Gastroesophageal sphincter (tissue), 4 donors: ENCODE measurements at regions not wholly inside any gene's neighbourhood (a gene's known extent, or its start where the extent isn't known, plus 50 kb on each side); places are given as distances from the start of the nearest gene placed in this dataset.

Experiments used
- ATAC-seq: fragments of 150-250 bp; one replicate; pipeline ENCODE4 v1.9.1; 2016; ENCODE audit warnings: mild to moderate bottlenecking, moderate library complexity
- H3K27ac ChIP-seq, 4 donors: fragments of 200-600 bp; sonication (generic) in 3 of 4; 1 replicate in 3 of 4; 2 replicates in 1 of 4; pipeline ENCODE4 v1.5.1; 2016 to 2019
- H3K27me3 ChIP-seq: fragments of 200-600 bp; sonication (generic); one replicate; pipeline ENCODE4 v1.5.1; 2019
- H3K36me3 ChIP-seq, 2 donors: fragments of 200-600 bp; sonication (generic); one replicate each; pipeline ENCODE4 v1.5.1; 2019; ENCODE audit warnings: control low read depth in 1 of 2
- H3K4me1 ChIP-seq, 3 donors: fragments of 200-600 bp; sonication (generic); 1 replicate in 2 of 3; 2 replicates in 1 of 3; pipeline ENCODE4 v1.5.1; 2016 to 2019; ENCODE audit warnings: control low read depth in 2 of 3
- H3K4me3 ChIP-seq, 2 donors: fragments of 200-600 bp; sonication (generic); one replicate each; pipeline ENCODE4 v1.5.1; 2019; ENCODE audit warnings: mild to moderate bottlenecking in 1 of 2, moderate library complexity in 1 of 2
- H3K9me3 ChIP-seq, 3 donors: fragments of 200-600 bp; sonication (generic); one replicate each; pipeline ENCODE4 v1.5.1; 2017 to 2019; ENCODE audit warnings: control low read depth in 2 of 3
- EP300 ChIP-seq: sonication (generic); formaldehyde crosslinking; IDR thresholded peaks from one replicate; pipeline ENCODE4 v1.6.1; 2017; ENCODE audit warnings: antibody characterized with exemption, mild to moderate bottlenecking
- POLR2A ChIP-seq, 2 donors: fragments of 450-650 bp; IDR thresholded peaks; one replicate each; pipeline ENCODE4 v1.6.1; 2017; ENCODE audit warnings: antibody characterized with exemption in 2 of 2, mild to moderate bottlenecking in 2 of 2, moderate library complexity in 1 of 2
- POLR2AphosphoS5 ChIP-seq: sonication (generic); formaldehyde crosslinking; IDR thresholded peaks from one replicate; pipeline ENCODE4 v1.6.1; 2017; ENCODE audit warnings: antibody characterized with exemption
- WGBS, 2 donors: methylation state at CpG; one replicate each; pipeline ENCODE4 v1.1.5; 2018; ENCODE audit warnings: low coverage in 1 of 2; 5-methylcytosine and 5-hydroxymethylcytosine counted together
- TF ChIP-seq, protein P1 (sequence below), 4 experiments: fragments of 200-600 bp in 2 of 4; fragments of 450-650 bp in 2 of 4; sonication (generic) in 1 of 4; IDR thresholded peaks; one replicate each; pipeline ENCODE4 v1.5.1; 2017 to 2019; ENCODE audit warnings: antibody characterized with exemption in 4 of 4, mild to moderate bottlenecking in 2 of 4, moderate library complexity in 2 of 4

DNA sequence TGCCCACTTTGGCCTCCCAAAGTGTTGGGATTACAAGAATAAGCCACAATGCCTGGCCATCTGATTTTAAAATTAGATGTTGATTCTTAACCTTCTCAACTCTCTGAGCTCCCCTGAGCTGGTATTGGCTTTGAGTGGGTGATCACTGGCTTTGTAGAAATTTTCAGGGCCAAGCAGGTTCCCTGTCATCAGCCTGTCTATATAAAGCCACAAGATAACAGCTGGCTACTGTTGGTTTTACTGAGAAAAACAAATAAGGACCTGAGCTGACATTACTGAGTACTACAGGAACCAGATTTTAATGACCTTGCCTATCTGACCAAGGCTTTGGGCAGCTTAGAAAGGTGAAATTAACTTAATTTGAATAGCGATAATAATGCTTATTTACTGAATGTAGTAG, 153.6 kb downstream of the MSX2 start:
- Histone ChIP-seq H3K9me3 (peaks cover 0 to 5% (median 0%) of the 10 kb centered on the region in 3 donors), H3K4me1 (no peaks in the 10 kb centered on the region), H3K4me3 (no peak overlapping the region), H3K36me3 (no peaks in the 10 kb centered on the region), H3K27ac (no peak overlapping the region), H3K27me3 (peaks cover under 1% of the 10 kb centered on the region)
- 100% methylated on average over 1 of the region's 1 CpG for WGBS, 2 donors
- TF ChIP-seq EP300 (no peak), POLR2AphosphoS5 (no peak), POLR2A (IDR thresholded peaks at IDR 0.05) (no peak)
- TF ChIP-seq, protein P1, sequence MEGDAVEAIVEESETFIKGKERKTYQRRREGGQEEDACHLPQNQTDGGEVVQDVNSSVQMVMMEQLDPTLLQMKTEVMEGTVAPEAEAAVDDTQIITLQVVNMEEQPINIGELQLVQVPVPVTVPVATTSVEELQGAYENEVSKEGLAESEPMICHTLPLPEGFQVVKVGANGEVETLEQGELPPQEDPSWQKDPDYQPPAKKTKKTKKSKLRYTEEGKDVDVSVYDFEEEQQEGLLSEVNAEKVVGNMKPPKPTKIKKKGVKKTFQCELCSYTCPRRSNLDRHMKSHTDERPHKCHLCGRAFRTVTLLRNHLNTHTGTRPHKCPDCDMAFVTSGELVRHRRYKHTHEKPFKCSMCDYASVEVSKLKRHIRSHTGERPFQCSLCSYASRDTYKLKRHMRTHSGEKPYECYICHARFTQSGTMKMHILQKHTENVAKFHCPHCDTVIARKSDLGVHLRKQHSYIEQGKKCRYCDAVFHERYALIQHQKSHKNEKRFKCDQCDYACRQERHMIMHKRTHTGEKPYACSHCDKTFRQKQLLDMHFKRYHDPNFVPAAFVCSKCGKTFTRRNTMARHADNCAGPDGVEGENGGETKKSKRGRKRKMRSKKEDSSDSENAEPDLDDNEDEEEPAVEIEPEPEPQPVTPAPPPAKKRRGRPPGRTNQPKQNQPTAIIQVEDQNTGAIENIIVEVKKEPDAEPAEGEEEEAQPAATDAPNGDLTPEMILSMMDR (IDR thresholded peaks at IDR 0.05) = no peak
- no peak for ATAC-seq

DNA sequence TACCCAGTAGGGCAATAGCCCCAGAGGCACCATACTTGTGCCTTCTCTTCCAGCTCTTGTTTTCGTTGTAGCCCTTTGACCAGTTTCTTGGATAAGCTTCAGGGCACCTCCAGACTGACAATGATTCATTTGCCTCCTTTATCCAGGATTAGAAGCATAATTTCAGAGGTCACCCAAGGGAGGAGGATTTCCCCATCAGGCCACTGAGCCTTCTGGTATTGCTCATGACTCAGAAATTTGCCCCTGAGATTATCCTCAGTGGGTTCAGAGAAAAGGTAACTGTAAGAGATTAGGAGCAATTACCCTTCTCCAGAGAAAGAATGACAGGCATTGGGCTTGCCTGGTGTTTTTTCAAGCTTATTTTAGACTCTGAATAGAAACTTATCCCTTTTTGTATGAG, 147.9 kb downstream of the MSX2 start:
- no peak for ATAC-seq
- Histone ChIP-seq H3K36me3 (no peaks in the 10 kb centered on the region), H3K4me1 (no peaks in the 10 kb centered on the region), H3K4me3 (no peak overlapping the region), H3K9me3 (no peaks in the 10 kb centered on the region), H3K27me3 (peaks cover 13% of the 10 kb centered on the region), H3K27ac (no peak overlapping the region)
- 18 to 40% methylated on average over 1 of the region's 1 CpG for WGBS, 2 donors
- TF ChIP-seq POLR2AphosphoS5 (no peak), EP300 (no peak), POLR2A (IDR thresholded peaks at IDR 0.05) (no peak)
- TF ChIP-seq, protein P1 (IDR thresholded peaks at IDR 0.05) = no peak

DNA sequence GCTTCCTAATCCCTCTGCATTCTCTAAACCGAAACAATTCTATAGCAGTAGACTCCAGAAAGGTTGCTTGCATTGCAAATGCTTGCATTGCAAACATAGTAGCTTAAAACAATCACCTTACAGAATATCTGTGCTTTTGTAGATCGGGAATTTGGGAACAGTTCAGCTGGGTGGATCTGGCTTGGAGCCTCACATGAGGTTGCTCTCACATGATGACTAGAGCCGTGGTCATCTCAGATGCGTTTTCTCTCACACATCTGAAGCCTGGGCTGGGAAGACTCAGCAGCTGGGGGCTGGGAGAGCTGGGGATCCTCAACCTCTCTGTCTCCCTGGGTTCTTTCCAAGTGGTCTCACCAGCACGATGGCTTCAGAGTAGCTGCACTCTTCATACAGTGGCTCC, 127.8 kb downstream of the MSX2 start:
- Histone ChIP-seq H3K27me3 (no peaks in the 10 kb centered on the region), H3K4me3 (no peak overlapping the region), H3K36me3 (no peaks in the 10 kb centered on the region), H3K9me3 (no peaks in the 10 kb centered on the region), H3K4me1 (no peaks in the 10 kb centered on the region), H3K27ac (no peak overlapping the region)
- 75 to 82% methylated on average over 1 to 2 of the region's 5 CpGs for WGBS, 2 donors
- no peak for ATAC-seq
- TF ChIP-seq POLR2A (IDR thresholded peaks at IDR 0.05) = no peak
- no peak for TF ChIP-seq POLR2AphosphoS5
- TF ChIP-seq EP300 = no peak
- TF ChIP-seq, protein P1 (IDR thresholded peaks at IDR 0.05) = no peak

GRCh38 chr5:174850565-174851169, 126.3 kb downstream of the MSX2 start:
- no peak for ATAC-seq
- Histone ChIP-seq H3K4me1 (peaks cover 0 to 9% (median 0%) of the 10 kb centered on the region in 3 donors), H3K9me3 (no peaks in the 10 kb centered on the region), H3K4me3 (no peak overlapping the region), H3K27me3 (no peaks in the 10 kb centered on the region), H3K27ac (no peak overlapping the region), H3K36me3 (no peaks in the 10 kb centered on the region)
- WGBS, 2 donors = 49 to 76% methylated on average over 3 to 4 of the region's 4 CpGs
- TF ChIP-seq EP300 (no peak), POLR2A (IDR thresholded peaks at IDR 0.05) (no peak)
- TF ChIP-seq, protein P1 (IDR thresholded peaks at IDR 0.05) = no peak

DNA sequence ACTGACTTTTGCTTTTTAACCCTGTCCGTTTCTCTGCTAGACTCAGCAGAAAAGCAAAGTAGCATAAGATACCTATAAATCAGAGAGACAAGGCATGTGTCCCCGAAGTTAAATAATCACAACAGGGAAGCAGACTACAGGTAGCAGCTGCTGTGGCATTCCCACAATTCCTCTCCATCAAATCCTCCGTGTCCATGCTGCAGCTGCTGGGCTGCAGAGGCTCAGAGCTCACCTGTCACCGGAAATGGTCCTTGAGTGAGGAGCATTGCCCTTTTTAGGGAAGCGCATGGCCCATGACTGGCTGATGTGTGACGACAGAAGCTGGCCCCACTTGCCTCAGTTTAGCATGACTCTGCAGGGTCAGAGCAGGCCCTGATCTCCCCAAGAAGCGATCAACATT, 125.0 kb downstream of the MSX2 start:
- no peak for ATAC-seq
- WGBS, 2 donors = 66 to 100% methylated on average over 1 to 4 of the region's 7 CpGs
- H3K36me3 ChIP-seq = no peaks in the 10 kb centered on the region
- H3K27me3 ChIP-seq = no peaks in the 10 kb centered on the region
- H3K9me3 ChIP-seq = no peaks in the 10 kb centered on the region
- H3K4me1 ChIP-seq = peaks cover 0 to 22% (median 0%) of the 10 kb centered on the region in 3 donors
- H3K27ac ChIP-seq = no peak overlapping the region
- H3K4me3 ChIP-seq = no peak overlapping the region
- TF ChIP-seq EP300 (no peak), POLR2A (IDR thresholded peaks at IDR 0.05) (no peak), POLR2AphosphoS5 (no peak)
- TF ChIP-seq, protein P1 (IDR thresholded peaks at IDR 0.05) = no peak
